Activated CD8-positive, alpha-beta memory T cell treated with anti-CD3 and anti-CD28 coated beads for 1 hour (primary cell): ENCODE measurements at regions not wholly inside any gene's neighbourhood (a gene's known extent, or its start where the extent isn't known, plus 50 kb on each side); places are given as distances from the start of the nearest gene placed in this dataset.
A peak's percentile ranks its signal among the peaks of the same experiment; 100 is the strongest.
"Not testable (repeated sequence)": the region's sequence is repeated elsewhere in the genome, so short reads cannot be mapped to it uniquely, and the experiment has no call there.

Experiments
- DNase-seq, 2 donors: peaks; one replicate each; pipeline ENCODE4 v3.0.0-alpha.2; 2020; ENCODE audit warnings: low read depth in 1 of 2; ENCODE audit errors: extremely low read depth in 1 of 2

DNA sequence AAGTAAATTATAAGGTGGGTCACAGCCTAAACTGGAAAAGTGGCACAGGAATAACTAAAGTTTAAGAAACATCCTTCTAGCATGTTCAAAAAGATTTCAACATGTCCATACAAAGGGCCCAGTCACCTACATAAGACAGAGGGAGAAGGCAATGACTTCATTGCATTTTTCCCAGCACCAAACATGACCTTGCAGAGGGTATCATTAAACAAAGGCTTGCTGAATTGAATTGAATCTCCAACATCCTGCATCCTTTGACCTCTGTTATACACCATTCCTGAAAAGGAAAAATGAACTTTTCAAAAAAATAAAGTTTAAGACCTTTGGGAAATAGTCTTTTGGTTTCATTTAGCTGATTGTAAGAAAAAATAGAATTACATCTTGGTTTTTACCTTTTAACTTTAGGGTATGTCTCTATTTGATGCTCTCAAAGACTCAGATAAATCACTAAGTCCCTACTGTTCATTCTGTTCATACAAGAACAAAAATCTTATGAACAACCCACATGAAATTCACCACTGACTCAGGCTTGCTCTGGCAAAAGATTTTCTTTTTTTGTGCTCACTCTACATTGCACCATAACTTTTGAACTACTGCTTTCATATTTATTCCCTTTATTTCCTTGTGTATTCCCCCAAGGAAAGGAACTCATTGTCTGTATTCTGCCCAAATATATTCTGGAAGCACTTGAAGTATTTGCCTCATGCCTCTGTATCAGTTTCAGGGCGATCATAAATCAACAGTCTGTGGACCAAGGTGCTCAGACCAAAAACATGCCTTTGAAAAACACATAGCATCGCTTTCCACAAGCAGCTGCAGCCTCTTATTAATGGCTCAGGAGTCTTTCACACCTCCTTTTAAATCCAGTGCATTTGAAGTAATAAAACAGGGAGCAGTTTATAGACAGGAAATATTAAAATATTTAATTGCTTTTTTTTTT is 121.7 kb downstream of the DUSP6 start:
- DNase-seq: no peak

DNA sequence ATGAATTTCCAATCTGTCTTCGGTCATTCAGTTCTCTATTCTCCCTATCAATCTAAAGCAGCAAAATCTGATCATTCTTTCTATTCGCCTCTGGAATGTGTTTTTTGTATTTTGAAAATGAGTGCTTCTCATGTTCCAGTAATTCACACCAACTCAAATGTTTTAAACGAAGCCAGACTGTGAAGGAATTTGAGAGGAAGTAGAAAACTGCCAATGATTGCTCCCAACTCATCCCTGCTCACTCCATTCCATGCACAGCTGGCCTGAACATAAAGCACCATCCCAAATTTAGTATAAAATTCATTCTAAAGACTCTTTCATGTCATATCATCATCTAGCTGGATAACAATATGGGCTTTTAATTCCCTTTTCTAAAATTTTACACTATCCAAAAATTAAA is 123.8 kb downstream of the DUSP6 start:
- no peak for DNase-seq

DNA sequence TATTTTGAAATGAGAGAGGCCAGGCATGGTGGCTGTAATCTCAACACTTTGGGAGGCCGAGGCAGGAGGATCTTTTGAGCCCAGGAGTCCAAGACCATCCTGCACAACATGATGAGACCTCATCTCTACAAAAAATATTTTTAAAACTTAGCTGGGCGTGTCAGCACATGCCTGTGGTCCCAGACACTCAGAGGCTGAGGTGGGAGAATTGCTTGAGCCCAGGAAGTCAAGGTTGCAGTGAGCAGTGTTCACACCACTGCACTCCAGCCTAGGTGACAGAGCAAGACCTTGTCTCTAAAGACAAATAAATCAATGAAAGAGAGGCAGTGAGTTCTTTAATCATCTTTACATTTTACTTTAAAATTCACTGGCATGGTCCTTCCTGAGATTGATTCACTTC is 124.5 kb downstream of the DUSP6 start:
- DNase-seq: no peak

DNA sequence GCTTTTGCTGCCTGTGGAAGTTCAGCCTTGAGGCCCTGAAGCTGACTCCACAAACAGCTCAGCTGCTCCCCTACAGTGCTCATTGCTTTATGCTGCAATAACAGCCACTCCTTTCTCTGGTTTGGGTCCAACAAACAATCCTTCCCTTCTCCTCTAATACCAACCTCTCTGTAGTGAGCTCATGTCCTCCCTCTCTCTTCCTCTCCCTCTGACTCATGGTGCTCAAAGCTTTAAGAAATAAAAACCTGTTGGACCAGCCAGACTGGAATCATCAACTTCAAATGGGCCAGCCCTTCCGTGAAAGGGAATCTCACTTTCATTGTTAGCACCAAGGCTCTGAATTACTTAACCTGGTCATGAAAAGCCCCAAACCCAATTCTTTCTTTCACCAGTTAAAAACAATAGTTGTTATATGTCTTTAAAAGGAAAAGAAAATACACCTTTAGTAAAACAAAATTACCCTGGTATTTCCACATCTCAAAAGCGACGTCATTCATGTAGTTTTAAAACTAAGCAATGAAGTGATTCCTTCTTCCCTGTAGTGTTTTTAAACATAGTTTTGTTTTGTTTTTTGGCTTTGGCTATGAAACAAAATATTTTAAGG is 126.4 kb downstream of the DUSP6 start:
- no peak for DNase-seq

DNA sequence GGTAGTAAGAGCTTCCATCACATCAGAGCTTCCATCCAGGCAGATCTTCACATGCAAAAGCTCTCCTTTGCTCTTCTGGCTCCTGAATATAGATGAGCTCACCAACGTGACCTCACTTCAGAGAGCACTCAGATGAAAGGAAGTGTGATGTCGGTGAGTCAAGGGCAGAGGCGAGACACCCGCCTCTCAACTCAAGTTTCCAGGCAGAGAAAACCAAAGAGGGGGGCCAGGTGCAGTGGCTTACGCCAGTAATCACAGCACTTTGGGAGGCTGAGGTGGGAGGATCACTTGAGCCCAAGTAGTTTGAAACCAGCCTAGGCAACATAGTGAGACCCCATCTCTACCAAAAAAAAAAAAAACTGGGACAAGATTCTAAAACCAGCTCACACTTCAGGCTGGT is 126.9 kb downstream of the DUSP6 start:
- DNase-seq: peak; percentile 33 to 41

DNA sequence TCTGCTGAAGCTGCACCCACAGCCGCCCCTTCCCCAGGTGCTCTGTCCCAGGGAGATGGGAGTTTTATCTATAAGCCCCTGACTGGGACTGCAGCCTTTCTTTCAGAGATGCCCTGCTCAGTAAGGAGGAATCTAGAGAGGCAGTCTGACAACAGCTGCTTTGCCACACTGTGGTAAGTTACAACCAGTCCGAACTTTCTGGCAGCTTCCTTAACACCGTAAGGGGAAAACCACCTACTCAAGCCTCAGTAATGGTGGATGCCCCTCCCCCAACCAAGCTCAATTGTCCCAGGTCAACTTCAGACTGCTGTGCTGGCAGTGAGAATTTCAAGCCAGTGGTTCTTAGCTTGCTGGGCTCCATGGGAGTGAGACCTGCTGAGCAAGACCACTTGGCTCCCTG is 129.7 kb downstream of the DUSP6 start:
- not testable (repeated sequence) for DNase-seq

DNA sequence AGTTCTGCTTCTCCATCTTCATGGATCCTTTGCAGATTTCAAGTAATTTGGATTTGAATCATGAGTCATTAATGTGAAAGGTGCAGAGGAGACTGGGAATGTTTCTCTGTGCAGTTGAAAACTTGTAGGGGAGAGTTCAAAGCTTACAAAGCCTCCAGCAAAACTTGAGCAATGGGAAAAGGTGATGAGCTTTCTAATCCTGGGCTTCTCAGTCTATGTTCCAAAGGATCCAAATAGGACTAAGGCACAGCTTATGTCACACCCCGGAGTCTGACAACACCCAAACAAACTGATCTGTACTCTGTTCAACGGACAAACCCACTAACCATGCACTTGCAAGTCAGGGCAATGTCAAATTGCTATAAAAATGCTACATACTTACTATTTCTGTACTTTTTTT is 134.8 kb downstream of the DUSP6 start:
- DNase-seq: no peak

DNA sequence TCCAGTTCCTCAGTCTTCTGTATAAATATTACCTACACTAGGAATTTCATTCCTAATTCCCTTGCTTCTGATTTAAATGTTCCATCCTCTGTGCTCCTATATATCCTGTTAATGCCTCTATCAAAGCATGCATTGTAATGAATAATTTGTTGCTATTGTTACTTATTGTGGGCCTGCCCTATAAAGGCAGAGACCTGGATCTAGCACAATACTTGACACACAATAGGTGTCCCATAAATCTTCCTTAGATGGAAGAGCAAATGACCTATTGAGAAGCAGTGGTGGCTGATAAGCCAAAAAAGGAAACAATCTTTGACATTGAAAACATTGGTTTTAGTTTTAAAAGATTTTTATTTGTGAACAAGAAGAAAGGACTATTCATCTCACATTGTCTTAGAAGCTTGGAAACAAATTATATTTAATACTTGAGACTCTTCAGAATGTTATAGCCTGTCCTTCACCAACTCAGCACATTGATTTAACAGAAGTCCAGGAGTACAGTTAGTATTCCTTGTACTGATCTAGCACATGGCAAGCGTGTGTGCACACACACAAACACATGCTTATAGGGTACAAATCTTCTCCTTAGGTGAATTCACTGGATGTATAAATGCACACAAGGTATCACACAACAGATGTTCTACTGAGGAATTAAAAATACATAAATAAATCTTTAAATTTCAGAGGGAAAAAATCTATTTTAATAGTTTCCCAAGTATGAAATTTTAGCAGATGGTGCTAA is 135.9 kb downstream of the DUSP6 start:
- DNase-seq: no peak

DNA sequence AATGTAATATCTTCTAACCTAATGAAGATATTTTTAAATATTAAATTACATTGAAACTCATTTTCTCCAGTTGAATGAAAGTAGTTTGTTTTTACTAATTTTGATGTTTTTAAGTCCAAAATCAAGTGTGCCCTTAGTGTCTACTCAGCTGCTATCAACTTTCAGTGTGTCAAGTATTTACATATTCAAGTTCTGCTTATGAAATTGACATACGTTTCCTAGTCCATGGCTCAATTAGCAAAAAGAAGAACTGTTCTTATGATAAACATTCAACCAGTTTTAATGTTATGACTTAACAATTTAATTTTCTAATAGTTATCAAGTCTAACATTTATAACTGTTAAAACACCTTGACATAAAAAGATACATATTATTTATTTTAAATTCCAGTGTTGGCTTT is 137.1 kb downstream of the DUSP6 start:
- no peak for DNase-seq

DNA sequence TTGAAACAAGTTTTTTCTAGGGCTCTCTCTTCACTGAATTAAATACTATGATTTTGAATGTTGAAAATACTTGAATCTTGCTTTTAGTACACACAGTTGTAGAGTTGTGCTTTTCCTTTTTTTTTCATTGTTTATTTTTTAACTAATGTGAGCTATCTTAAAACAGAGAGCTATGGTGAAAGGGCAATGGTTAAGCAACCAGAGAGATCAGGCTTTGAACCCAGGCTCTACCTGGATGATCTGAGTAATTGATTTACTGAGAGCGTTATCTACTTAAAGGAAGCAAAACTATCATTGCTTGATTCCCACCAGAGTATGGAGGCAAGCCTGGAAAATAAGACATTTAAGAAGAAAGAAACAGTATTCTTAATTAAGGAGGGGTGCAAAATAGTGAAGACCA is 138.6 kb downstream of the DUSP6 start:
- DNase-seq: no peak

DNA sequence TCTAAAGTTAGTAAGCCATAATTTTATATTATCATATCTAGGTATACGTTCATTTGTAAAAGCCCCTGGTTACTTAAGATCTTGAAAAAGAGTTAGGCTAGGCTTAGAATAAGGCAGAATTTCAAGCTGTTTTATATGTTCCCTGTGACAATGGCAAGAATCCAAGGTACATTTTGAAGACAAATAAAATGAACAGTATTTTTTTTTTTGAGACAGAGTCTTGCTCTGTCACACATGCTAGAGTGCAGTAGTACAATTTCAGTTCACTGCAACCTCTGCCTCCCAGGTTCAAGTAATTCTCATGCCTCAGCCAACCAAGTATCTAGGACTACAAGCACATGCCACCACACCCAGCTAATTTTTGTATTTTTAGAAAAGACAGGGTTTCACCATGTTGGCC is 139.2 kb downstream of the DUSP6 start:
- DNase-seq: no peak

DNA sequence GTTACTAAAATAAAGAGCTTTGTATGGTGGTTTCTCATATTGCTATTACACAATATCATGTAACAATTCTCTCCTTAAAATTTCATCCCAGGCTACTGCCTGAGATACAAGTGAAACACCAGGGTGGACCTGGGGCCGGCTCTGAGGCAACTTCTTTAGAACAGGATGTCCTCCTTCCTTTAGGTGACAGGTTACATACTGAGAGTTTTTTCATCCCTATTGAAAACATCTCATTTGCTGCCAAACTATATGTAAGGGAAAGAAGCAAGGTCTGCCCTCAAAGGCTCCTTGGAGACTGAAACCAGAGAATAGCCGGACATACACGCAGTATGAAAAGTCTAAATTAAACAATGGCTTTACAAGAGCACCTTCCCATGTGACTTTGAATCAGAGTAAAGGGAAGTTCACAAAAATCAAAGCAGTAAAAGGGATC is 139.9 kb downstream of the DUSP6 start:
- DNase-seq: no peak

DNA sequence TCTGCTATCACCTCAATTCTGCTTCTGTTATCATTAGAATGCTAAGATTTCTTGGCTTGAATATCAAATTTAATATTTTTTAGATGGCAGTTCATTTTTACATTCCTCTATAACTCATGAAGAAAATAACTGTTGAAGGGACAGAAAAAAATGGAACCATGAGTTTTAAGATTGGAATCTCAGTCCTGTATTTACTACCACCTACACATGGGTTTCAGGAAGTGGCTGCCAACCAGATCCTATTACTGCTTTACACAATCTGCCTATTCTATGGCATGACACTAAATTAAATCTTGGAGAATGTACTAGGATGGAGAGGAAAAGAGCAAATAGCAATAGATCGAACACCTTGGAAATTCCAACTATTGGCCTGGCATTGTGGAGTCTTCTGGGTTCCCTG is 140.8 kb downstream of the DUSP6 start:
- no peak for DNase-seq

DNA sequence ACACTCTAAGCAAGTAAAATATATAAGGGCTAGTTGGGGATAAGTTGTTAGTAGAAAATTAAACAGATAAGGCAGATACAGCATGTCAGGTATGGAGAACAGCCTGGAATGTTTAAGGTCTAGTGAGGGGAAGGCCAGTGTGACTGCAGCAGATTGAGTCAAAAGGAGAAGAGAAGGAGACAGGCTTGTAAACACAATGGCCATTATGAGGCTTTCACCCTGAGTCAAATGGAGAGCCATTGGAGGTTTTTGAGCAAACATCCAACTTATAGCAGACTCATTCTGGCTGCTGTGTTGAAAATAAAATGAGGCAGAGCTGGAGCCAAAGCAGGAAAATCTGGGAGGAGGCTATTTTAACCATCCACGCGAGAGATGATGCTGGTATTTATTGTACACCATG is 142.0 kb downstream of the DUSP6 start:
- DNase-seq: no peak

DNA sequence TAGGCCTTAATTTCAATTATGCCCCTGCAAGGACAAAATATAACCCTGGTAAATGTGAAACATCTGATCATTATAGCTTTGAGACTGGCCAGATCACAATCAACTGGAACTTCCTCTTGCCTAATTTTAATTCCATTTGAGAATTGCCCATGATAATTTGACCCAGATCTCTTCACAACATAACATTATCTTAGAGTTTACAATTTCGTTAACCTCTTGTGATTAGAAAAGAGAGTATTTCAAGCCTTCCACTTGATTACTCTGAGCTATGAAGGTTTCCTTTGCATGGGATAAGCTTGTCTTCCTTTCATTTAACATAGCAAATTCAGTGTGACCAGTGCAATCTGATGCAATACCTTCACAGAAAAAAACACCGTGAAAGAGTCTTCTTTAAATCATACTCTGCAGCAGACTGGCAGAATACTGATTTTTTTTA is 143.6 kb downstream of the DUSP6 start:
- no peak for DNase-seq

DNA sequence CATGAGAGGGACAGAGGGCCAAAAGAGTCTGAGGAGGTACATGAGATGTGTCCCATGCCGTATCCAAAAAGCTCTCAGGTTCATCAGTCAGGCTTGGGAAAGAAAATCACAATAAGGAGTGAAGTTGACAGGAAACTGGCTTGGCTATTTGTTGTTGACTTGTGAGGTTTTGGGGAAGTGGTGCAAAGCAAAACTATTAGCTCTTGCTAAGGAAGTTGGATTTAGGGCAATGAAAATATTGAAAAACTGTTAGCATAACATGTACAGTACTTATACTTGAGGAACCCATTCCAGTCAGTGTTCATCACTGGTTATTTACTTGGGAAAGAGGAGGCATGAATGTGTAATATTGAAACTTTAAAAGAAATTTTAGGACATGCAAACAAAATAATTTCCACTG is 145.9 kb downstream of the DUSP6 start:
- no peak for DNase-seq

DNA sequence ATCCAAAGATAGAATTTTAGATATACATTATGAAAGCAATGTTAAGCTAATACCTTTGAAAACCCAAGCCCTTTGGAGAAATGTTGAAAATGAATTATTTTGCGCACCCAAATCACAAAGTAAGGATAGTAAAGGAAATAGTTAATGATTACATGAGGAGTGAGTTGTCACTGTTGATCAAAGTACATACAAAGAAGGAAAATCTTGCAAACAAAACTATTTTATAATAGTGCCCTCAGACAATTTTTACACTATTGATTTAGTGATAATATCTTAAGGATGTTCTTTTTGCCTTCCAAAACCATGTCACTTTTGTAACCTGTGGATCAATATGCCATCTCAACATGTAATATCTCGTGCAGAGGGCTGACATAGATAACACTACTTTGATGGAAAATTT is 146.8 kb downstream of the DUSP6 start:
- DNase-seq: no peak

DNA sequence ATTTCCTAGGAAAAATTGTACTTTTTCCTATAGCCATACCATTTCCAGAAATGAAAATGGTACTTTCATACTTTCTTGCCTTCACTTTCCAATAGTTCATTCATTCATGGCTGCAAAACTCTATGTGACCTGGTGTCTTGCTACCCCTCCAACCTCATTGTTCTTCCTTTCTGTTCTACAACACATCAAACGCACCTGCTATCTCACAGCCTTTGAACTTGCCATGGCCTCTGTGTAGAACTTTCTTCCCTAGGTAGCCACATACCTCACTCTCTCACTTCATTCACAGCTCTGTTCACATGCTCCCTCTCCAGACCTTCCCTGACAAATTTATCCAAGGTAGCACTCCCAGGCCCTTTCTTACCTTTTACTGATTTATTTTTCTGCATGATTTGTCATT is 149.2 kb downstream of the DUSP6 start:
- DNase-seq: no peak

DNA sequence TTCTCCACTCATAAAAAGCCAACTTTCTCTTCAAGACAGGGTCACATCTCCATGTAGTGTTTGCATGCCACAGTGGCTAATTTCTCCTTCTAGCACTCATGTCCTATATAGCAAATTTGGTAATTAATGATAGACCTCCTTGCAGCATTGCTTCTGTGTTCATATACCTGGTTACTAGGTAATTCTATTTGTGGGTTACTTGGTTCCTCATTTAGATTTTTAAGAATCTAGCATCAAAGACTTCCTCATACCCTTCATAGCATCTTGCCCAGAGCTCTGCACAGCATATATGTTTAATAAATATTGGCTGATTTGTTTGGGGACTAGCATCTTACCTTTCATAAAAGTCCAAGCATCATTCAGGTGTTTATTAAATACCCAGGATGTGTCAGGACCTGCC is 152.1 kb downstream of the DUSP6 start:
- DNase-seq: no peak

DNA sequence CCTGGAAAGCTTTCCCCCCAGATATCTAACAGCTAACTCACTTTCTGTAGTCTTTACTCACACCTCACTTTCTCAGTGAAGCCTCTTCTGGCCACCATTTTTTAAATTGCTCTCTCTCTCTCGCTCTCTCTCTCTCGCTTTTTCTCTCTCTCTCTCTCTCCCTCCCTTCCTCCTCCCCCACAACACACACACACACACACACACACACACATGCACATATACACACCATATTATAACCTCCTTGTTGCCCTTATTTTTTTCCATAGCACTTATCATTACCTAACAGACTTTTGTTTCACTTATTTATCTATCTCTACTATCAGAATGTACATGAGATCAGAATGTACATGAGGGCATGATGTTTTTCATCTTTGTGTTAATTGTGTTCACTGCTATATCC is 156.8 kb downstream of the DUSP6 start:
- DNase-seq: no peak

DNA sequence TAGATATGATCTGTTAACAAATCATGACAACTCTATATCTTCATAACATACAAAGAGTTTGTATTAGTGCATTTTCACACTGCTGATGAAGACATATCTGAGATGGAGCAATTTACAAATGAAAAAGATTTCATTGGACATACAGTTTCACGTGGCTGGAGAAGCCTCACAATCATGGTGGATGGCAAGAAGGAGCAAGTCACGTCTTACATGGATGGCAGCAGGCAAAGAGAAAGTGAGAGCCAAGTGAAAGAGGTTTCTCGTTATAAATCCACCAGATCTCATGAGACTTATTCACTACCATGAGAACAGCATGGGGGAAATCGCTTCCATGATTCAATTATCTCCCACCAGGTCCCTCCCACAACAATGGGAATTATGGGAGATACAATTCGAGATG is 157.6 kb downstream of the DUSP6 start:
- DNase-seq: no peak

DNA sequence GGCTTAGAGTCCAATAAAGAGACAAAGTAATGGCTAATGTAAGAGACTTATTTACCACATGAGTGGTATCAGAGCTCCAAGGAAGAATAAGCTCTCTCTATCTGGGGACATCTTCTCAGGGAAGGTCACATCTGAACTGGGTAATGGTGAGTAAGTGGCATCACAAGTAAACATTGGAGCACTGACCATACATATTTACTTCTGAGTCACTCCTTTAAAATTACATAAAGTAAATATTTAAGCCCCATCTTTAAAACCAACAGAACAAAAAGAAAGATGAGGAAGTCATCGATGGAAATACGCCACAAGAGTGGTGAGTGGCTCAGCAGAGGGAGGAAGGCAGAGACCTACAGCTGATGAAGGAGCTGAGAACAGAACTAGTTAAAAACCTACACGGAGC is 159.9 kb downstream of the DUSP6 start:
- no peak for DNase-seq
